ENCODE measurements at regions not wholly inside any gene's neighbourhood (a gene's known extent, or its start where the extent isn't known, plus 50 kb on each side); places are given as distances from the start of the nearest gene placed in this dataset.
A peak's percentile ranks its signal among the peaks of the same experiment; 100 is the strongest.

GRCh38 chr9:129421371-129421770 lies 199.5 kb downstream of the C9orf50 start:
- H3K9me3 ChIP-seq (replicated peaks; ENCODE audit: control insufficient read depth, low read depth, low read length) = peaks cover 5% of the 10 kb centered on the region
- no peaks in the 10 kb centered on the region for H3K27me3 ChIP-seq (ENCODE audit: control insufficient read depth, insufficient read depth, low read length)
- H3K4me3 ChIP-seq (ENCODE audit: low read length) = no peak overlapping the region
- H3K36me3 ChIP-seq (ENCODE audit: control insufficient read depth, insufficient read depth, low read length) = no peaks in the 10 kb centered on the region
- WGBS (ENCODE audit: insufficient coverage) = 41% methylated on average over 25 of the region's 29 CpGs
- peaks cover 30% of the 10 kb centered on the region for H3K4me1 ChIP-seq (ENCODE audit: control insufficient read depth, insufficient read depth, low read length)
- DNase-seq = no peak
- no peak overlapping the region for H3K27ac ChIP-seq (ENCODE audit: low read length)

GRCh38 chr9:129420721-129421120 lies 200.2 kb downstream of the C9orf50 start:
- H3K27me3 ChIP-seq (ENCODE audit: control insufficient read depth, insufficient read depth, low read length) = no peaks in the 10 kb centered on the region
- H3K4me1 ChIP-seq (ENCODE audit: control insufficient read depth, insufficient read depth, low read length) = peaks cover 36% of the 10 kb centered on the region
- H3K4me3 ChIP-seq (ENCODE audit: low read length) = no peak overlapping the region
- WGBS (ENCODE audit: insufficient coverage) = 98% methylated on average over 6 of the region's 10 CpGs
- H3K9me3 ChIP-seq (replicated peaks; ENCODE audit: control insufficient read depth, low read depth, low read length) = peaks cover 5% of the 10 kb centered on the region
- H3K27ac ChIP-seq (ENCODE audit: low read length) = no peak overlapping the region
- DNase-seq = no peak
- no peaks in the 10 kb centered on the region for H3K36me3 ChIP-seq (ENCODE audit: control insufficient read depth, insufficient read depth, low read length)

GRCh38 chr9:129419382-129419899 lies 201.5 kb downstream of the C9orf50 start:
- no peaks in the 10 kb centered on the region for H3K27me3 ChIP-seq (ENCODE audit: control insufficient read depth, insufficient read depth, low read length)
- H3K4me1 ChIP-seq (ENCODE audit: control insufficient read depth, insufficient read depth, low read length) = peaks cover 49% of the 10 kb centered on the region
- 67% methylated on average over 4 of the region's 7 CpGs for WGBS (ENCODE audit: insufficient coverage)

GRCh38 chr9:129418451-129418850 lies 202.4 kb downstream of the C9orf50 start:
- Histone ChIP-seq H3K9me3 (replicated peaks; ENCODE audit: control insufficient read depth, low read depth, low read length) (peaks cover 5% of the 10 kb centered on the region), H3K27ac (ENCODE audit: low read length) (no peak overlapping the region), H3K4me3 (ENCODE audit: low read length) (no peak overlapping the region), H3K27me3 (ENCODE audit: control insufficient read depth, insufficient read depth, low read length) (no peaks in the 10 kb centered on the region), H3K36me3 (ENCODE audit: control insufficient read depth, insufficient read depth, low read length) (no peaks in the 10 kb centered on the region), H3K4me1 (ENCODE audit: control insufficient read depth, insufficient read depth, low read length) (peaks cover 56% of the 10 kb centered on the region)
- 45% methylated on average over 2 of the region's 4 CpGs for WGBS (ENCODE audit: insufficient coverage)
- no peak for DNase-seq

More at GRCh38 chr9:129419382-129419899, 201.5 kb downstream of the C9orf50 start:
- no peaks in the 10 kb centered on the region for H3K36me3 ChIP-seq (ENCODE audit: control insufficient read depth, insufficient read depth, low read length)
- H3K9me3 ChIP-seq (replicated peaks; ENCODE audit: control insufficient read depth, low read depth, low read length) = peaks cover 5% of the 10 kb centered on the region
- H3K27ac ChIP-seq (ENCODE audit: low read length) = no peak overlapping the region
- no peak overlapping the region for H3K4me3 ChIP-seq (ENCODE audit: low read length)
- DNase-seq = no peak

GRCh38 chr9:129416821-129417539 lies 203.9 kb downstream of the C9orf50 start:
- peaks cover 56% of the 10 kb centered on the region for H3K4me1 ChIP-seq (ENCODE audit: control insufficient read depth, insufficient read depth, low read length)
- no peak overlapping the region for H3K4me3 ChIP-seq (ENCODE audit: low read length)
- DNase-seq = no peak
- peak overlapping the region; percentile 55 for H3K27ac ChIP-seq (ENCODE audit: low read length)
- peaks cover 5% of the 10 kb centered on the region for H3K9me3 ChIP-seq (replicated peaks; ENCODE audit: control insufficient read depth, low read depth, low read length)
- 45% methylated on average over 5 of the region's 12 CpGs for WGBS (ENCODE audit: insufficient coverage)
- H3K36me3 ChIP-seq (ENCODE audit: control insufficient read depth, insufficient read depth, low read length) = no peaks in the 10 kb centered on the region
- H3K27me3 ChIP-seq (ENCODE audit: control insufficient read depth, insufficient read depth, low read length) = no peaks in the 10 kb centered on the region

GRCh38 chr9:129415942-129416651 lies 204.8 kb downstream of the C9orf50 start:
- Histone ChIP-seq H3K36me3 (ENCODE audit: control insufficient read depth, insufficient read depth, low read length) (no peaks in the 10 kb centered on the region), H3K4me1 (ENCODE audit: control insufficient read depth, insufficient read depth, low read length) (peaks cover 53% of the 10 kb centered on the region), H3K27ac (ENCODE audit: low read length) (peak overlapping the region; percentile 55), H3K9me3 (replicated peaks; ENCODE audit: control insufficient read depth, low read depth, low read length) (peaks cover 5% of the 10 kb centered on the region), H3K4me3 (ENCODE audit: low read length) (no peak overlapping the region), H3K27me3 (ENCODE audit: control insufficient read depth, insufficient read depth, low read length) (no peaks in the 10 kb centered on the region)
- DNase-seq = no peak
- 35% methylated on average over 15 of the region's 26 CpGs for WGBS (ENCODE audit: insufficient coverage)

GRCh38 chr9:129414993-129415941 lies 205.6 kb downstream of the C9orf50 start:
- Histone ChIP-seq H3K36me3 (ENCODE audit: control insufficient read depth, insufficient read depth, low read length) (no peaks in the 10 kb centered on the region), H3K4me3 (ENCODE audit: low read length) (no peak overlapping the region), H3K27me3 (ENCODE audit: control insufficient read depth, insufficient read depth, low read length) (no peaks in the 10 kb centered on the region), H3K9me3 (replicated peaks; ENCODE audit: control insufficient read depth, low read depth, low read length) (peaks cover 5% of the 10 kb centered on the region), H3K27ac (ENCODE audit: low read length) (peak overlapping the region; percentile 99), H3K4me1 (ENCODE audit: control insufficient read depth, insufficient read depth, low read length) (peaks cover 53% of the 10 kb centered on the region)
- WGBS (ENCODE audit: insufficient coverage) = 52% methylated on average over 14 of the region's 21 CpGs
- DNase-seq = peak; percentile 87

- DNase-seq = peak; percentile 81
- peaks cover 2% of the 10 kb centered on the region for H3K9me3 ChIP-seq (replicated peaks; ENCODE audit: control insufficient read depth, low read depth, low read length)
- 15% methylated on average over 20 of the region's 31 CpGs for WGBS (ENCODE audit: insufficient coverage)
- no peaks in the 10 kb centered on the region for H3K36me3 ChIP-seq (ENCODE audit: control insufficient read depth, insufficient read depth, low read length)
- peaks cover 48% of the 10 kb centered on the region for H3K4me1 ChIP-seq (ENCODE audit: control insufficient read depth, insufficient read depth, low read length)
- no peaks in the 10 kb centered on the region for H3K27me3 ChIP-seq (ENCODE audit: control insufficient read depth, insufficient read depth, low read length)
- H3K4me3 ChIP-seq (ENCODE audit: low read length) = peak overlapping the region; percentile 69
- H3K27ac ChIP-seq (ENCODE audit: low read length) = peak overlapping the region; percentile 99
Measured at GRCh38 chr9:129414377-129414992, 206.4 kb downstream of the C9orf50 start.

GRCh38 chr9:129413537-129414376 lies 207.1 kb downstream of the C9orf50 start:
- Histone ChIP-seq H3K4me1 (ENCODE audit: control insufficient read depth, insufficient read depth, low read length) (peaks cover 52% of the 10 kb centered on the region), H3K27ac (ENCODE audit: low read length) (peak overlapping the region; percentile 100), H3K9me3 (replicated peaks; ENCODE audit: control insufficient read depth, low read depth, low read length) (no peaks in the 10 kb centered on the region), H3K4me3 (ENCODE audit: low read length) (peak overlapping the region; percentile 69), H3K36me3 (ENCODE audit: control insufficient read depth, insufficient read depth, low read length) (no peaks in the 10 kb centered on the region), H3K27me3 (ENCODE audit: control insufficient read depth, insufficient read depth, low read length) (no peaks in the 10 kb centered on the region)
- WGBS (ENCODE audit: insufficient coverage) = under 1% methylated on average over 77 of the region's 84 CpGs
- peak; percentile 99 for DNase-seq
